Suprapubic skin (tissue), 3 donors: ENCODE measurements at regions not wholly inside any gene's neighbourhood (a gene's known extent, or its start where the extent isn't known, plus 50 kb on each side); places are given as distances from the start of the nearest gene placed in this dataset.

Experiments
- POLR2A ChIP-seq, 2 donors: fragments of 450-650 bp; IDR thresholded peaks; one replicate each; pipeline ENCODE4 v1.6.1; 2017; ENCODE audit warnings: antibody characterized with exemption in 2 of 2, mild to moderate bottlenecking in 2 of 2, moderate library complexity in 2 of 2
- TF ChIP-seq, protein P1 (sequence below), 2 donors: fragments of 200-600 bp in 1 of 2; fragments of 450-650 bp in 1 of 2; sonication (generic) in 1 of 2; IDR thresholded peaks; one replicate each; pipeline ENCODE4 v1.5.1; 2016 to 2019; ENCODE audit warnings: antibody characterized with exemption in 2 of 2, mild to moderate bottlenecking in 1 of 2, moderate library complexity in 1 of 2

DNA sequence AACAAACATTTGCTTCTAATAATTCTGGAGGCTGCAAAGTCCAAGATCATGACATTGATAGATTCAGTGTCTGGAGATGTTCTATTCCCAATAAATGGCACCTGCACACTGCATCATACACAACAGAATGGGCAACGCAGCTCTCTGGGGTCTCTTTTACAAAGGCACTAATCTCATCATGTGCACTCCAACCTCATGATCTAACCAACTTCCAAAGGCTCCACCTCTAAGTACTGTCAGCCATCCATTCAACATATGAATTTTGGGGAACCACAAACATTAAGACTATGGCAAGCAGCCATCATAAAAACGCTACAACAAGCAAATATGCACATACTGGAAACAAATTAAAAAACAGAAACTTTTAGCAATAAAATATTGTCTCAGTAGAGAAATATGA, 121.1 kb downstream of the CYLC2 start:
- TF ChIP-seq, protein P1, sequence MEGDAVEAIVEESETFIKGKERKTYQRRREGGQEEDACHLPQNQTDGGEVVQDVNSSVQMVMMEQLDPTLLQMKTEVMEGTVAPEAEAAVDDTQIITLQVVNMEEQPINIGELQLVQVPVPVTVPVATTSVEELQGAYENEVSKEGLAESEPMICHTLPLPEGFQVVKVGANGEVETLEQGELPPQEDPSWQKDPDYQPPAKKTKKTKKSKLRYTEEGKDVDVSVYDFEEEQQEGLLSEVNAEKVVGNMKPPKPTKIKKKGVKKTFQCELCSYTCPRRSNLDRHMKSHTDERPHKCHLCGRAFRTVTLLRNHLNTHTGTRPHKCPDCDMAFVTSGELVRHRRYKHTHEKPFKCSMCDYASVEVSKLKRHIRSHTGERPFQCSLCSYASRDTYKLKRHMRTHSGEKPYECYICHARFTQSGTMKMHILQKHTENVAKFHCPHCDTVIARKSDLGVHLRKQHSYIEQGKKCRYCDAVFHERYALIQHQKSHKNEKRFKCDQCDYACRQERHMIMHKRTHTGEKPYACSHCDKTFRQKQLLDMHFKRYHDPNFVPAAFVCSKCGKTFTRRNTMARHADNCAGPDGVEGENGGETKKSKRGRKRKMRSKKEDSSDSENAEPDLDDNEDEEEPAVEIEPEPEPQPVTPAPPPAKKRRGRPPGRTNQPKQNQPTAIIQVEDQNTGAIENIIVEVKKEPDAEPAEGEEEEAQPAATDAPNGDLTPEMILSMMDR (IDR thresholded peaks at IDR 0.05) = no peak
- no peak for TF ChIP-seq POLR2A (IDR thresholded peaks at IDR 0.05)
